HG03378 (cell line): ENCODE measurements at regions not wholly inside any gene's neighbourhood (a gene's known extent, or its start where the extent isn't known, plus 50 kb on each side); places are given as distances from the start of the nearest gene placed in this dataset.

Experiments used
- ATAC-seq: cut with Tn5 transposase; IDR thresholded peaks from one replicate; pipeline ENCODE4 v1.9.1; 2021; ENCODE audit warnings: mild to moderate bottlenecking, moderate library complexity; ENCODE audit not compliant: unreplicated experiment

DNA sequence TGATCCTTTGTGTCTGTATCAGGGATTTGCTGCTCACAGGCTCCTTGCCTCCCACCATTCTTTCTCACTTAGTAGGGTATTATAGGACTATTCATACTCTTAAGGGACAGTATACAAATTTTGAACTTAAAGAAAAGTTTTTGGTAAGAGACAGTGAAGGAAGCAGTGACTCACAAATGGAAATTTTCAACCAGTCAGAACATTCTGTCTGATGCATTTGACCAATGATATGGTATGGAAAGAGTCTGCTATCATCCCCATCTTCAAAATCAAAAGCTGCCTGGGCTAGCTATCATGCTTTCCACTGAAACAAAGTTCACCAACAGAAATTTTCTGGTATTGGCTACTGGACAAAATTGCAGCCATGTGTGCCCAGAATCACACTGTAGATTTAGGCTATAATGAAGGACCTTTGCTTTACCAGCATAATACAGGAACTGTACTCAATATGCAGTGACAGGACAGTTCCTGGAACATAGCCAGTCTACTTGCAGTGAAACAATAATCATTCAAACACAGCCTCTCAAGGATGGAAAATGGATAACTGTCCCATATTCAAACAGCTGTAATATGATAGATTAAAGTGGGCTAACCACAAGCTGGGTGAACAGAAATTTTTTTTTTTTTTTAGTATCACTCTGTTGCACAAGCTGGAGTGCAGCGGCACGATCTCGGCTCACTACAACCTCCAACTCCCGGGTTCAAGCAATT, 109.0 kb upstream of the ACSL4 start:
- no peak for ATAC-seq

DNA sequence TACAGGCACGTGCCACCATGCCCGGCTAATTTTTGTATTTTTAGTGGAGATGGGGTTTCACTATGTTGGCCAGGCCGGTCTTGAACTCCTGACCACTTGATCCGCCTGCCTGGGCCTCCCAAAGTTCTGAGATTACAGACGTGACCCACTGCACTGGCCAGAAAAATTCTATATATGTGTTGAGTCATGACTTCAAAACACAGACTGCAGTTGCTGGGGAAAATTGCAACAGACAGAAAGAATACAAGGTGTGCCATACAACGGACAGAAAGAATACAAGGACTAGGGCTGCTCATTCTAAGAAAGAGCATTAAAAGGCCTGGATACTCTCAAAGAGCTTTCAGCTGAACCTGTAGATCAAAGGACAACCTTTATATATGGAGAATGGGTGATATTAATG, 109.6 kb upstream of the ACSL4 start:
- no peak for ATAC-seq

GRCh38 chrX:109843963-109844751, 111.1 kb upstream of the ACSL4 start:
- ATAC-seq: peak; percentile 41

DNA sequence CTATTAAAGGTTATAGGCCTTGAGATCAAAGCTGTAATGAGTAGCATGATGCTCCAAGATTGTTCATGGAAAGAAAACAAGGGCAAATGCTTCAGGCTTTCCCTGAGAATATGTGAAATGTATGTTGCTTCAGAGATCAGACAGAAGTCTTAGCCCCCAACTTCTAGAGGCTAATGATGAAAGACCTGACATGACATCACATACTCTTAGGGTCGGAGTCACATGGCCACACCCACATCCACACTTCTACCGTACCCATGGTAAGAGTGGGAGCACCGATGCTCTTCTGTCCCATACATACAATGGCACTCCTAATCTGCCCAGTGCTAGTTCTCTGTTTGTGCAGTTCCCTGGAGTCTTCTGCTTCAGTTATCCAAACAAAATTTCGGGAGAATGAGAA, 111.9 kb upstream of the ACSL4 start:
- ATAC-seq: no peak

GRCh38 chrX:109845996-109846395, 112.9 kb upstream of the ACSL4 start:
- ATAC-seq: no peak

DNA sequence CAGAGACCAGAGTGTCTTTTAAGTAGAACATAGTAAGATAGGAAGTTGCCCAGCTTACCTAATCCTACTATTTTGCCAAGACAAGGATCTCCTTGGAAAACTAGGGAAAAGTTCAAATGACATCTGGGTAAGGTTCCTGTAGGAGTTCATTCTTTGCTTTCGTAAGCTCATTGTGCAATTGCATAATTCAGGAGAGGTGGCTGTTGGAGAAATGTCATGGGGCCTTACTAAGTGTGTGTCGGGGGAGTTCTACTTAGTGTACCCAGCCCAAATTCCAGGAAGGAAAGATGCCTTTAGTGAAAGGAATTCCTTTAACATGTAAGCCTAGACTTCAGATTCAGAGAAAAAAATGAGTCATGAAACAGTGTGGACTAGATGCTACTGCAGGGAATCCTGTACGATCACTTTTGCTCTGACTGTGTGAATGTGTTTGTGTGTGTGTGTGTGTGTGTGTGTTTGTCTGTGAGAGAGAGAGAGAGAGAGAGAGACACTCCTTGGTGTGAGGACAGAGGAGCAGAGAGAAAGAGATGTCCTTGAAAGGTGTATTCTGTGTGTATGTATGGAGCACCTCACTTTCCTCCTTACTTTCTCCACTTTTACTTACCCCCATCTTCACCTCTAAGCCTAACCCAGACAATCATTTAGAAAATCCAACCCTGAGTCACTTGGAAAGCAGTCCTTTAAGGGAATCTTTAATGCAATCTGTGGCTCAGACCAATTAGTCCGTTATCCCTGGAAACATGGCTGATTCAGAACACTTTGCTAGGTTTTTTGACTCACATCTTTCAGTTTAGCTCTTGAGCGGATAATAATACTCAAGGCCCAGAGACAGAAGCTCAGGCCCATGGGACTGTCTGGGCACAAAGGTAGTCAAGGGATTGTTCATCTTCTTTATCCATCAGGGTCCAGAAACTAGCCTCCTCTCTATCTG, 114.5 kb upstream of the ACSL4 start:
- no peak for ATAC-seq

DNA sequence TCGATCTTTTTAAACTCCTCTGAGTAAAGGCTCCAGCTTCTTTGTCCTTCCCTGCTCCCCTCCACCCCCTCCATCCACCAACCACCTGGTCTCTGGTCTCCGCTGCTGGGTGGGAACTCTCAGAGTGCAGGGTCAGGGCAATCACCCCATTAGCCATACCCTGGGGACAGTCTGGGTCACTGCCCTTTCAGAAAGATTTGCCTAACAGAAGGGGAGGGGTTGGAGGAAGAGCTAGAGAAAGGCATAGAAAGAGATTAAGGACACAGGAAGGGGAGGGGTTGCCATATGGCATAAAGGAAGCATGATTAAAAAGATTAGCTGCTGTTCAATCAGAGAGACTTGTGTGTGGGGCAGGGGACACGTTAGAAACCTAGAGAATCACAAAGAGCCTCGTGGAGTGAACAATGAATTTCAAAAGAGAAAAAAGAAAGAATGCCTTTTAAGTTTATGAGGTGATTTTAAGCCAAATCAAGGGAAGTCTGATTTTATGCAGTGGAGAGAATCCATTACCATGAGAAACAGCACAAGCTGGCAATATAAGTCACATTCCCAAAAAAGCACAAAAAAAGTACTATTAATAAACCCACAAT, 115.5 kb upstream of the ACSL4 start:
- peak; percentile 83 for ATAC-seq

DNA sequence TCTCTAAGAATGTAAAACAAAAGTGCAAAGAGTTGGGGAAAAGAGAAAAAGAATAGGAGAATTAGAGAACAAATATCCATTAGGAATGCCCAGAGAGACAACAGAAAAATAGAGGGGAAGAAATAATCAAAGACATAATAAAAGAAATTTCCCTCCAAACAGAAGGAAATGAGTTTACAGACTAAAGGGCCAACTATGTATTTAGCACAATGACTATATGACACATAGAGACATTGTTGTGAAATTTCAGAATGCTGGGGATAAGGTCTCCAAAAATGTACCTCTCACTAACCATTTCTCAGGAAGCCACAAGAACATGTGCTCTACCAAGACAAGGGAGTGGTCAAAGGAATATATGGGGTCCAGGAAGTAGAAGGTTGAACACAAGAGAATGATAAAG, 121.0 kb upstream of the ACSL4 start:
- ATAC-seq: no peak

DNA sequence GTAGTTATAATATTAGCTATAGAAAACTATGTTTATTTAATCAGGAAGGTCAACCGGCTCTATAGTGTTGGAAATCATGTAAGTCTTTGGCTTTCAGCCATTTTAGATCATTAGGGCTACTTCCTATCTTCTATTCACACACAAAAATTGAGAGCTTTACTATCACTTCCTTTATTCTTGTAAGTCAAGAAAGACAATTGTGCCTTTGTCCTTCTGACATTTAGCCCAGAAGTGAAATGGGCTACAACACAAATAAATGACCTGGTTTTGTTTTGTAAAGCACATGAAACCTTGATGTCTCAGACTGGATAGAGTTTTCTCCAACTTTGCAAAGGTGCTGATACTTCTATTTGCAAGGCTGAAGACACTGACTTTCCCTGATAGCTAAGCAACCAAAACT, 122.4 kb upstream of the ACSL4 start:
- ATAC-seq: no peak

GRCh38 chrX:109856974-109857373, 123.9 kb upstream of the ACSL4 start:
- ATAC-seq: no peak

DNA sequence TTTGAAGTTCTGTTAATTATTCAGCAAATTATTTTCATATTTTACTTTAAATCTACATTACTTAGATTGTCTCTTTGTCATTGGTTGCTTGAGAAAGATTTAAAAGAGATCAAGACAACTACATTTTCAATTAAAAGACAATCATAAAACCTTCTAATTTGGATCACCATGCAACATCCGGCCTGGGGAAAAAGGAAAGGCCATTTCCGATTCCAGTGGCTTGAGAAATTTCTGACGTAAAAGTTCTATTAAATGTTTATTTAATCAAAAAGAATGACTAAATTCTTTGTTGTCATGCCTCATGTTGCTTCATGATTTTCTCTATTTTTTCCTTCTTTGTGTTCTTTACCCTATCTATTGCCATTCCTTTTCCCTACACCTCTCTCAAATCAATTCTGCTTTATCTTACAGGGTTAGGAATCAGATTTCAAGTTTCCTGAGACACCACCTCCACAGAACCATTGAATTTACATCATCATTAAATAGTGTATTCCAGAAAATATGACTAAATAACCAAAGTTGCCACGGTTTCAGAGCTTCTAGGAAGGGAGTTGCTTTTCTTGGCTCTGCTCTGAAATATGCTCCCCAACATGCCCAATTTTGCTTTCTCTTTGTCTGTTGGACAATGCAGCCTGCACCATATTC, 124.6 kb upstream of the ACSL4 start:
- no peak for ATAC-seq

DNA sequence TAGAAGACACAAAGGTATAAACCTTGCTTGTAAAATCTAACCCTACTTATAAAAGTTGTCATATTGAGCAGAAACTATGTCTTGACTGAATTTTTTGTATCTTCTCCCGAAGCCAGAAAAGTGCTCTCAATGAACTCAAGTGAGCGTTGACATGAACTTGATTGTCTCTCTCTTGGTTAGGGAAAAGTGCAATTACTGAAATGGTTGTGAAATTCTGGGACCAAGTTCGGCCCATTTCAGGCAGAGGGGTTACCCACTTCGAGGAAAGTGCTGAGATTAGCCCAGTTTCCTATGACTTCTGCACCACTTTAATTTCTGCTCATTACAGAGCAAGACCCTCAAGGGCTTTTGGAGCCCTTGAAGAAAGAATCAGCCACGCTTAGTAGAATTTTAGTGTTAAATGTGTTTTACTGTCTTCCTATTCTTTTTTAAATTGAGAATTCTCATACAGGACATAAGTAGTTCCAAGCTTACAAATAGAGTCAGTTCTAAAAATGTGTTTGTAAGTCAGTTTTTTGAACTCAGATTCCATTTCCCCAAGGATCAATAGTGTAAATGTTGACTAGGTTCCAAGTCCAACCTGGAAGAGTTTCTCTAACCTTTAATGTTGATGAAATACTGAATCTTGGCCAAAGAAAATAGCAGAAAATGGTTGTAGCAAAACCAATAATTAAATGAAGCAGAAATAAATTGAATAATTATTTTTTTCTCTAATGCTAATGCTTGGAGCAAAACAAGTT, 125.7 kb upstream of the ACSL4 start:
- ATAC-seq: no peak

GRCh38 chrX:109859651-109860050, 126.6 kb upstream of the ACSL4 start:
- no peak for ATAC-seq

GRCh38 chrX:109862433-109862832, 129.4 kb upstream of the ACSL4 start:
- ATAC-seq: no peak

- no peak for ATAC-seq
Observed at GRCh38 chrX:109863811-109864210, 130.8 kb upstream of the ACSL4 start.

GRCh38 chrX:109871121-109871888, 131.6 kb upstream of the TMEM164 start:
- no peak for ATAC-seq

GRCh38 chrX:109872021-109872732, 130.7 kb upstream of the TMEM164 start:
- ATAC-seq: no peak

DNA sequence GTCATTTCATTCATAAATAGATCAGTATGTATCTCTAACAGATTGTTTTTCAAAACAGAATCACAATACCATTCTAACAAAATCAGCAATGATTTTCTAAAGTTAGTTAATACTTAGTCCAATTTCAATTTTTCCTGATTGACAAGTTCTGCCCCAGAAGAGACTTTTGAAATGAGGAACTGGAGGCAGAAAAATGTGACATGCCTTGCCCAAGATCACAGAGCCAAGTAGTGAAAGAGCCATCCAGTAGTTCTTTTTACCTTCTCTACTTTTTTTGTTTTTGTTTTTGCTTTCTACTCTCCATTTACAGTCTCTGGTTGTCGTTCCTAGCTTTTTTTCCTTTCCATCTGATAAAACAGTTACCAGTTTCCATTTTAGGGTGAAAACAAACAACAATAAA, 129.3 kb upstream of the TMEM164 start:
- no peak for ATAC-seq
